ENCODE measurements at regions not wholly inside any gene's neighbourhood (a gene's known extent, or its start where the extent isn't known, plus 50 kb on each side); places are given as distances from the start of the nearest gene placed in this dataset.

GRCh38 chr22:33975841-33976240 is 55.6 kb upstream of the LARGE1 start:
- no peak for TF ChIP-seq CTCF (IDR thresholded peaks at IDR 0.05)
- no peak for TF ChIP-seq POLR2A (IDR thresholded peaks at IDR 0.05)

All from testis (tissue), 2 donors.